Activated gamma-delta T cell (primary cell): ENCODE measurements at regions not wholly inside any gene's neighbourhood (a gene's known extent, or its start where the extent isn't known, plus 50 kb on each side); places are given as distances from the start of the nearest gene placed in this dataset.
"Not testable (repeated sequence)": the region's sequence is repeated elsewhere in the genome, so short reads cannot be mapped to it uniquely, and the experiment has no call there.

ENCODE experiments used
- DNase-seq: peaks from one replicate; lab custom pipeline; 2025; lab: John Stamatoyannopoulos, UW

- DNase-seq: no peak
Observed at GRCh38 chr15:39501366-39502081, 79.4 kb upstream of the THBS1 start.

- no peak for DNase-seq
Observed at GRCh38 chr15:39502082-39502447, 78.8 kb upstream of the THBS1 start.

- no peak for DNase-seq
Observed at GRCh38 chr15:39502611-39503195, 78.2 kb upstream of the THBS1 start.

- DNase-seq: no peak
Observed at GRCh38 chr15:39503526-39503925, 77.4 kb upstream of the THBS1 start.

GRCh38 chr15:39504808-39505207 is 76.1 kb upstream of the THBS1 start:
- DNase-seq: no peak

GRCh38 chr15:39506146-39506545 is 74.7 kb upstream of the THBS1 start:
- no peak for DNase-seq

- DNase-seq: no peak
Observed at GRCh38 chr15:39508536-39508935, 72.3 kb upstream of the THBS1 start.

GRCh38 chr15:39510001-39510701 is 70.7 kb upstream of the THBS1 start:
- DNase-seq: no peak

- no peak for DNase-seq
Observed at GRCh38 chr15:39511000-39511915, 69.6 kb upstream of the THBS1 start.

- no peak for DNase-seq
Observed at GRCh38 chr15:39511916-39512260, 69.0 kb upstream of the THBS1 start.

GRCh38 chr15:39512643-39513042 is 68.2 kb upstream of the THBS1 start:
- DNase-seq: no peak

GRCh38 chr15:39513936-39514335 is 66.9 kb upstream of the THBS1 start:
- no peak for DNase-seq

GRCh38 chr15:39514933-39515332 is 65.9 kb upstream of the THBS1 start:
- no peak for DNase-seq

GRCh38 chr15:39515765-39516164 is 65.1 kb upstream of the THBS1 start:
- no peak for DNase-seq

- DNase-seq: no peak
Observed at GRCh38 chr15:39517122-39517855, 63.6 kb upstream of the THBS1 start.

GRCh38 chr15:39523968-39524367 is 56.9 kb upstream of the THBS1 start:
- not testable (repeated sequence) for DNase-seq

GRCh38 chr15:39529457-39529856 is 51.4 kb upstream of the THBS1 start:
- DNase-seq: no peak

GRCh38 chr15:39530480-39531342 is 50.2 kb upstream of the THBS1 start:
- no peak for DNase-seq
